Trophoblast cell (in vitro differentiated cells and primary cell): ENCODE measurements at regions not wholly inside any gene's neighbourhood (a gene's known extent, or its start where the extent isn't known, plus 50 kb on each side); places are given as distances from the start of the nearest gene placed in this dataset.
"Not testable (repeated sequence)": the region's sequence is repeated elsewhere in the genome, so short reads cannot be mapped to it uniquely, and the experiment has no call there.

Experiments
- DNase-seq, 2 donors: peaks; one replicate each; pipeline ENCODE4 v3.0.0-alpha.2; 2016
- H2AFZ ChIP-seq: 2 replicates; pipeline ENCODE4 v1.6.1; 2013; ENCODE audit warnings: low read length, moderate library complexity, mild to moderate bottlenecking; ENCODE audit not compliant: insufficient read depth, poor library complexity
- H2AK5ac ChIP-seq: 2 replicates; pipeline ENCODE4 v1.6.1; 2013; ENCODE audit warnings: mild to moderate bottlenecking, low read length
- H2BK120ac ChIP-seq: 2 replicates; pipeline ENCODE4 v1.6.1; 2013; ENCODE audit warnings: low read length, mild to moderate bottlenecking, moderate library complexity; ENCODE audit not compliant: insufficient read depth, poor library complexity
- H2BK12ac ChIP-seq: 2 replicates; pipeline ENCODE4 v1.6.1; 2013; ENCODE audit warnings: mild to moderate bottlenecking, low read length, moderate library complexity
- H2BK5ac ChIP-seq: 2 replicates; pipeline ENCODE4 v1.6.1; 2013; ENCODE audit warnings: low read length, low read depth, moderate library complexity, mild to moderate bottlenecking; ENCODE audit not compliant: poor library complexity
- H3K14ac ChIP-seq: 2 replicates; pipeline ENCODE4 v1.6.1; 2013; ENCODE audit warnings: mild to moderate bottlenecking, low read length
- H3K18ac ChIP-seq: 2 replicates; pipeline ENCODE4 v1.6.1; 2013; ENCODE audit warnings: mild to moderate bottlenecking, low read length
- H3K23ac ChIP-seq: 2 replicates; pipeline ENCODE4 v1.6.1; 2013; ENCODE audit warnings: low read length
- H3K27ac ChIP-seq: 2 replicates; pipeline ENCODE4 v1.5.1; 2013; ENCODE audit warnings: low read depth, mild to moderate bottlenecking, inconsistent platforms, low read length, moderate library complexity
- H3K27me3 ChIP-seq: 2 replicates; pipeline ENCODE4 v1.6.1; 2013; ENCODE audit warnings: inconsistent platforms, mild to moderate bottlenecking, low read length, moderate library complexity; ENCODE audit not compliant: insufficient read depth
- H3K36me3 ChIP-seq, 2 experiments: 1 replicate in 1 of 2; 2 replicates in 1 of 2; pipeline ENCODE4 v1.6.1; 2013; ENCODE audit warnings: low read length in 2 of 2, mild to moderate bottlenecking in 2 of 2, moderate library complexity in 1 of 2; ENCODE audit not compliant: insufficient read depth in 2 of 2, control insufficient read depth in 1 of 2
- H3K4ac ChIP-seq: 2 replicates; pipeline ENCODE4 v1.6.1; 2013; ENCODE audit warnings: low read depth, mild to moderate bottlenecking, low read length, moderate library complexity
- H3K4me1 ChIP-seq, 2 experiments: 1 replicate in 1 of 2; 2 replicates in 1 of 2; pipeline ENCODE4 v1.6.1; 2013; ENCODE audit warnings: low read length in 2 of 2, mild to moderate bottlenecking in 2 of 2, moderate library complexity in 1 of 2; ENCODE audit not compliant: insufficient read depth in 2 of 2, control insufficient read depth in 1 of 2
- H3K4me2 ChIP-seq: 2 replicates; pipeline ENCODE4 v1.6.1; 2013; ENCODE audit warnings: inconsistent platforms, mild to moderate bottlenecking, low read length, moderate library complexity
- H3K4me3 ChIP-seq: 2 replicates; pipeline ENCODE4 v1.5.1; 2013; ENCODE audit warnings: mild to moderate bottlenecking, low read depth, low read length, inconsistent platforms
- H3K79me1 ChIP-seq: one replicate; pipeline ENCODE4 v1.6.1; 2013; ENCODE audit warnings: low read length
- H3K79me2 ChIP-seq: 2 replicates; pipeline ENCODE4 v1.6.1; 2013; ENCODE audit warnings: low read length, mild to moderate bottlenecking; ENCODE audit not compliant: control insufficient read depth, insufficient read depth, poor library complexity
- H3K9ac ChIP-seq: 2 replicates; pipeline ENCODE4 v1.6.1; 2013; ENCODE audit warnings: mild to moderate bottlenecking, low read length
- H3K9me3 ChIP-seq: 2 replicates; pipeline ENCODE4 v1.6.1; 2013; ENCODE audit warnings: low read depth, mild to moderate bottlenecking, control low read depth, inconsistent platforms, low read length; ENCODE audit not compliant: insufficient read depth
- H4K12ac ChIP-seq: 2 replicates; pipeline ENCODE4 v1.6.1; 2013; ENCODE audit warnings: low read depth, mild to moderate bottlenecking, low read length, moderate library complexity
- H4K8ac ChIP-seq: 2 replicates; pipeline ENCODE4 v1.6.1; 2013; ENCODE audit warnings: low read depth, mild to moderate bottlenecking, low read length, moderate library complexity
- H4K91ac ChIP-seq: one replicate; pipeline ENCODE4 v1.6.1; 2013; ENCODE audit warnings: low read depth, mild to moderate bottlenecking, low read length, moderate library complexity
- whole genome bisulfite sequencing: extraction: QIAGEN DNeasy Blood & Tissue Kit; methylation state at CpG from one replicate; pipeline ENCODE4 v1.1.7; 2013; ENCODE audit warnings: missing lambda C conversion rate; ENCODE audit not compliant: insufficient read length, insufficient coverage; ENCODE audit errors: extremely low coverage; 5-methylcytosine and 5-hydroxymethylcytosine counted together

DNA sequence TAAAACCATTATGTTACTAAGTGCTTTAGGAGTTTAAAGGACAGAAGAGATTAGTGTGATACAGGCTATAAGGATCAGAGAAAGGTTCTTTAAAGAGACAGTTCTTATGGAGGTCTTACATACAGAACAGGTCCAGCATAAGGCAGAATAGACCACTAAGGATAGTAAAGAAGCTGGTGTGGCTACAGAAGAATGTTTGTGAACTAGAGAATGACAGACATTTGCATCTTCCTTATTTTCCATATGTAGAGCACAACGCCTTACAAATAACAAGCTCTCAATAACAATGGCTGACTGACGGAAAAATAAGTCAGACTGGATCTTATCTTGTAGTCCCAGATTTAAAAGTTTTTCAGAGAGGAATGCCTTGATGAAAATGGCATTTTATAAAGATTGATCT, 95.6 kb upstream of the NOTCH2NLA start:
- H3K9ac ChIP-seq, H2AFZ ChIP-seq, H3K14ac ChIP-seq, H3K23ac ChIP-seq, H3K4me3 ChIP-seq, H3K27me3 ChIP-seq, H3K4ac ChIP-seq, H3K36me3 ChIP-seq, H3K4me2 ChIP-seq, H3K79me1 ChIP-seq, H3K79me2 ChIP-seq, H2AK5ac ChIP-seq, H4K12ac ChIP-seq, H2BK5ac ChIP-seq, H3K18ac ChIP-seq, H2BK12ac ChIP-seq, H3K27ac ChIP-seq, H4K8ac ChIP-seq, H3K9me3 ChIP-seq, H4K91ac ChIP-seq, H2BK120ac ChIP-seq, DNase-seq, H3K4me1 ChIP-seq: not testable (repeated sequence)
- WGBS: no CpG with 5 or more reads among the region's 2 CpGs

- not testable (repeated sequence) for H3K4me2 ChIP-seq, H3K4me3 ChIP-seq, H4K91ac ChIP-seq, H3K14ac ChIP-seq, DNase-seq, H4K12ac ChIP-seq, H2AK5ac ChIP-seq, H2AFZ ChIP-seq, H3K23ac ChIP-seq, H3K79me1 ChIP-seq, H3K9ac ChIP-seq, H3K79me2 ChIP-seq, H4K8ac ChIP-seq, H3K36me3 ChIP-seq, H3K18ac ChIP-seq, H2BK120ac ChIP-seq, H2BK5ac ChIP-seq, H3K27ac ChIP-seq, H3K9me3 ChIP-seq, H3K4me1 ChIP-seq, H3K27me3 ChIP-seq, H2BK12ac ChIP-seq, H3K4ac ChIP-seq
- WGBS: no CpG with 5 or more reads among the region's 1 CpG
Measured at GRCh38 chr1:146323302-146323701, 94.5 kb upstream of the NOTCH2NLA start.

- H3K9me3 ChIP-seq, H3K36me3 ChIP-seq, H3K79me1 ChIP-seq, H3K27ac ChIP-seq, H4K12ac ChIP-seq, H3K4me2 ChIP-seq, H3K4ac ChIP-seq, H2BK120ac ChIP-seq, H3K4me1 ChIP-seq, H3K79me2 ChIP-seq, H3K23ac ChIP-seq, H2BK5ac ChIP-seq, H4K91ac ChIP-seq, H2AFZ ChIP-seq, H2BK12ac ChIP-seq, DNase-seq, H3K27me3 ChIP-seq, H3K4me3 ChIP-seq, H3K14ac ChIP-seq, H3K18ac ChIP-seq, H3K9ac ChIP-seq, H4K8ac ChIP-seq, H2AK5ac ChIP-seq: not testable (repeated sequence)
- WGBS: no CpG with 5 or more reads among the region's 4 CpGs
Measured at GRCh38 chr1:146322893-146323292, 94.1 kb upstream of the NOTCH2NLA start.

DNA sequence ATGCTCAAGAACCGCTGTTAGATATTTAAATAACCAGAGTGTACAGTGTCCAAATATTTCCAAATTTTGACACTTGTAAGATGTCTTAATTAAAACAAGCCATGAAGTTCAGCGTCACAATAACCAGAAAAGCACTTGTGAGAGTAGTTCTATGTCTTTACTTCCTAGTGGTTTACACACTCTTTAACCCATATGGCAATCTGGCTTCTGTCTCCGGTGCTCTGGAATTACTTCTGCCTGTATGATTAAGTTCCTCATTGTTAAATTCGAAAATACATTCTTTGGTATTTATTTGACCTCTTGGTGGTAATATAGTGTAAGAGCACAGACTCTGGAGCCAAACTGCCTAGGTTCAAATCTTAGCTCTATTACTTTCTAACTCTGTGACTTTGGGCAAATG, 89.9 kb upstream of the NOTCH2NLA start:
- H3K4me2 ChIP-seq, H3K79me1 ChIP-seq, H3K4ac ChIP-seq, H2AK5ac ChIP-seq, DNase-seq, H4K91ac ChIP-seq, H3K14ac ChIP-seq, H3K27me3 ChIP-seq, H3K4me1 ChIP-seq, H3K36me3 ChIP-seq, H3K18ac ChIP-seq, H3K23ac ChIP-seq, H3K4me3 ChIP-seq, H3K27ac ChIP-seq, H2BK120ac ChIP-seq, H3K9ac ChIP-seq, H2AFZ ChIP-seq, H3K9me3 ChIP-seq, H4K8ac ChIP-seq, H2BK12ac ChIP-seq, H4K12ac ChIP-seq, H2BK5ac ChIP-seq, H3K79me2 ChIP-seq: not testable (repeated sequence)
- no CpG with 5 or more reads among the region's 4 CpGs for WGBS
